NT2/D1 (cell line): ENCODE measurements at regions not wholly inside any gene's neighbourhood (a gene's known extent, or its start where the extent isn't known, plus 50 kb on each side); places are given as distances from the start of the nearest gene placed in this dataset.

Experiments
- YY1 ChIP-seq: IDR thresholded peaks from 2 replicates; pipeline ENCODE4 v1.6.1; 2011; ENCODE audit not compliant: insufficient read length, insufficient read depth
- ZNF274 ChIP-seq: IDR thresholded peaks from 2 replicates; pipeline ENCODE4 v1.6.1; 2011; ENCODE audit warnings: mild to moderate bottlenecking, low read depth, low read length

- no peak for TF ChIP-seq YY1
- no peak for TF ChIP-seq ZNF274
Measured at GRCh38 chr5:85452322-85453025, 1067.8 kb upstream of the EDIL3 start.
